Upper lobe of right lung (tissue), 1 donor: ENCODE measurements at regions not wholly inside any gene's neighbourhood (a gene's known extent, or its start where the extent isn't known, plus 50 kb on each side); places are given as distances from the start of the nearest gene placed in this dataset.
"Not testable (repeated sequence)": the region's sequence is repeated elsewhere in the genome, so short reads cannot be mapped to it uniquely, and the experiment has no call there.

Experiments used
- ATAC-seq: fragments of 200-7000 bp; cut with Tn5 transposase; one replicate; pipeline ENCODE4 v1.9.1; 2020; ENCODE audit warnings: mild to moderate bottlenecking, moderate library complexity
- DNase-seq: peaks from one replicate; pipeline ENCODE4 v3.0.0-alpha.2; 2020
- H3K27ac ChIP-seq: fragments of 200-600 bp; one replicate; pipeline ENCODE4 v1.8.0; 2022
- H3K27me3 ChIP-seq: fragments of 200-600 bp; one replicate; pipeline ENCODE4 v1.8.0; 2022; ENCODE audit warnings: mild to moderate bottlenecking
- H3K36me3 ChIP-seq: fragments of 200-600 bp; one replicate; pipeline ENCODE4 v1.8.0; 2022
- H3K4me1 ChIP-seq: fragments of 200-600 bp; one replicate; pipeline ENCODE4 v1.8.0; 2022
- H3K4me3 ChIP-seq: fragments of 200-600 bp; one replicate; pipeline ENCODE4 v1.8.0; 2022; ENCODE audit warnings: mild to moderate bottlenecking
- H3K9me3 ChIP-seq: fragments of 200-600 bp; one replicate; pipeline ENCODE4 v1.8.0; 2022
- CTCF ChIP-seq: fragments of 200-600 bp; IDR thresholded peaks from one replicate; pipeline ENCODE4 v1.8.0; 2022; ENCODE audit warnings: antibody characterized with exemption
- intact Hi-C: fragments of 100-400 bp; cut with DNase I; formaldehyde crosslinking; loops from one replicate; pipeline ENCODE4 v1.11.0; 2022
- donor health status: DM: no; HTN: yes; CAD: no; lungs with severe emphysema.

DNA sequence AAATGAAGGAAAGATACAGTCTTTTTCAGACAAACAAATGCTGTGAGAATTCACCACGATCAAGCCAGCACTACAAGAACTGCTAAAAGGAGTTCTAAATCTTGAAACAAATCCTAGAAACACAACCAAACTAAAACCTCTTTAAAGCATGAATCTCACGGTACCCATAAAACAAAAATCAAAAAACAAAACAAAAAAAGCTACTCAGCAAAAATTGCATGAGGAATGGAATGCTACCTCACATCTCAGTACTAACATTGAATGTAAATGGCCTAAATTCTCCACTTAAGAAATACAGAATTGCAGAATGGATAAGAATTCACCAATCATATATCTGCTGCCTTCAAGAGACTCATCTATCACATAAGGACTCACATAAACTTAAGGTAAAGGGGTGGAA, 300.1 kb downstream of the NAF1 start:
- Histone ChIP-seq H3K4me1 (no peaks in the 10 kb centered on the region), H3K27me3 (no peaks in the 10 kb centered on the region), H3K9me3 (no peaks in the 10 kb centered on the region), H3K36me3 (no peaks in the 10 kb centered on the region), H3K4me3 (no peak overlapping the region), H3K27ac (no peak overlapping the region)
- DNase-seq: no peak
- ATAC-seq: no peak
- intact Hi-C loops: no loop called here
- no peak for TF ChIP-seq CTCF

- DNase-seq (no peak), ATAC-seq (no peak)
- intact Hi-C loops: no loop called here
- Histone ChIP-seq H3K9me3 (no peaks in the 10 kb centered on the region), H3K36me3 (no peaks in the 10 kb centered on the region), H3K4me1 (no peaks in the 10 kb centered on the region), H3K4me3 (no peak overlapping the region), H3K27me3 (no peaks in the 10 kb centered on the region), H3K27ac (no peak overlapping the region)
- no peak for TF ChIP-seq CTCF
These were observed 301.6 kb downstream of the NAF1 start for GRCh38 chr4:162865102-162865501.

GRCh38 chr4:162853788-162854187, 312.9 kb downstream of the NAF1 start:
- Histone ChIP-seq H3K27ac (no peak overlapping the region), H3K4me3 (no peak overlapping the region), H3K9me3 (no peaks in the 10 kb centered on the region), H3K36me3 (no peaks in the 10 kb centered on the region), H3K4me1 (no peaks in the 10 kb centered on the region), H3K27me3 (no peaks in the 10 kb centered on the region)
- no peak for TF ChIP-seq CTCF
- intact Hi-C loops: no loop called here
- DNase-seq: no peak
- ATAC-seq: no peak

GRCh38 chr4:162852642-162853041, 314.0 kb downstream of the NAF1 start:
- TF ChIP-seq CTCF: no peak
- Histone ChIP-seq H3K36me3 (no peaks in the 10 kb centered on the region), H3K4me1 (no peaks in the 10 kb centered on the region), H3K4me3 (no peak overlapping the region), H3K27ac (no peak overlapping the region), H3K27me3 (no peaks in the 10 kb centered on the region), H3K9me3 (no peaks in the 10 kb centered on the region)
- DNase-seq (no peak), ATAC-seq (no peak)
- intact Hi-C loops: no loop called here

DNA sequence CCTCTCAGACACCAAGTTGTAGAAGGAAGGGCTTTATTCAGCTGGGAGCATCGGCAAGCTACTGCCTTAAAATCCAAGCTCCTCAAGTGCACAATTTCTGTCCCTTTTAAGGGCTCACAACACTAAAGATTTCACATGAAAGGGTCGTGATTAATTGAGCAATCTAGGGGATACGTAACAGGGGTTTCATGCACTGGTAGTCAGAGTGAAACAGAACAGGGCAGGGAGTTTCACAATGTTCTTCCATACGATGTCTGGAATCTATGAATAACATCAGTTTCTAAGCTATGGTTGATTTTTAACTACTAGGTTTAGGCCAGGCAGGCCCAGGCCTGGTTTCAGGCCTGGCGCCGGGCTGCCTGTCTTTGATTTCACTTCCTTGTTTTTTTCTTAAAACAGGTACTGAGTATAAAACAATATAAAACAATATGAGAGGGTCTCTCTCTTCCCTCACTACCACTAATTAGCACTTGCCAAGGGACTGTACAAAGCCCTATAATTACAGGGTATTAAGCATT, 315.4 kb downstream of the NAF1 start:
- ATAC-seq, H3K27ac ChIP-seq, DNase-seq, H3K9me3 ChIP-seq, H3K36me3 ChIP-seq, H3K4me3 ChIP-seq, H3K4me1 ChIP-seq, intact Hi-C loops, H3K27me3 ChIP-seq: not testable (repeated sequence)

GRCh38 chr4:162849937-162850336, 316.8 kb downstream of the NAF1 start:
- Histone ChIP-seq H3K36me3 (no peaks in the 10 kb centered on the region), H3K4me1 (no peaks in the 10 kb centered on the region), H3K27ac (no peak overlapping the region), H3K27me3 (no peaks in the 10 kb centered on the region), H3K9me3 (no peaks in the 10 kb centered on the region), H3K4me3 (no peak overlapping the region)
- intact Hi-C loops: no loop called here
- DNase-seq (no peak), ATAC-seq (no peak)
- TF ChIP-seq CTCF: no peak
